ENCODE measurements at regions not wholly inside any gene's neighbourhood (a gene's known extent, or its start where the extent isn't known, plus 50 kb on each side); places are given as distances from the start of the nearest gene placed in this dataset.

- DNase-seq (ENCODE audit: extremely low read depth in 1 of 2, low read depth in 1 of 2): no peak
Observed at GRCh38 chr15:46471096-46471495, 836.3 kb downstream of the SQOR start.

GRCh38 chr15:46489276-46489675 lies 854.4 kb downstream of the SQOR start:
- no peak for DNase-seq (ENCODE audit: extremely low read depth in 1 of 2, low read depth in 1 of 2)

GRCh38 chr15:46496491-46497115 lies 861.8 kb downstream of the SQOR start:
- no peak for DNase-seq (ENCODE audit: extremely low read depth in 1 of 2, low read depth in 1 of 2)

GRCh38 chr15:46502667-46503066 lies 867.8 kb downstream of the SQOR start:
- no peak for DNase-seq (ENCODE audit: extremely low read depth in 1 of 2, low read depth in 1 of 2)

GRCh38 chr15:46518381-46518780 lies 883.6 kb downstream of the SQOR start:
- DNase-seq (ENCODE audit: extremely low read depth in 1 of 2, low read depth in 1 of 2): no peak

GRCh38 chr15:46523701-46524100 lies 888.9 kb downstream of the SQOR start:
- DNase-seq (ENCODE audit: extremely low read depth in 1 of 2, low read depth in 1 of 2): no peak

- no peak for DNase-seq (ENCODE audit: extremely low read depth in 1 of 2, low read depth in 1 of 2)
Observed at GRCh38 chr15:46525984-46526725, 891.3 kb downstream of the SQOR start.

- DNase-seq (ENCODE audit: extremely low read depth in 1 of 2, low read depth in 1 of 2): no peak
Observed at GRCh38 chr15:46526726-46527110, 891.9 kb downstream of the SQOR start.

- DNase-seq (ENCODE audit: extremely low read depth in 1 of 2, low read depth in 1 of 2): no peak
Observed at GRCh38 chr15:46543626-46544025, 908.8 kb downstream of the SQOR start.

GRCh38 chr15:46548989-46549388 lies 914.2 kb downstream of the SQOR start:
- DNase-seq (ENCODE audit: extremely low read depth in 1 of 2, low read depth in 1 of 2): no peak

- DNase-seq (ENCODE audit: extremely low read depth in 1 of 2, low read depth in 1 of 2): no peak
Observed at GRCh38 chr15:46552316-46552715, 917.5 kb downstream of the SQOR start.

- no peak for DNase-seq (ENCODE audit: extremely low read depth in 1 of 2, low read depth in 1 of 2)
Observed at GRCh38 chr15:46555547-46555946, 920.7 kb downstream of the SQOR start.

GRCh38 chr15:46556010-46556409 lies 921.2 kb downstream of the SQOR start:
- DNase-seq (ENCODE audit: extremely low read depth in 1 of 2, low read depth in 1 of 2): no peak

GRCh38 chr15:46556559-46557379 lies 921.9 kb downstream of the SQOR start:
- no peak for DNase-seq (ENCODE audit: extremely low read depth in 1 of 2, low read depth in 1 of 2)

GRCh38 chr15:46567968-46568367 lies 933.1 kb downstream of the SQOR start:
- no peak for DNase-seq (ENCODE audit: extremely low read depth in 1 of 2, low read depth in 1 of 2)

- no peak for DNase-seq (ENCODE audit: extremely low read depth in 1 of 2, low read depth in 1 of 2)
Observed at GRCh38 chr15:46569781-46570180, 935.0 kb downstream of the SQOR start.

GRCh38 chr15:46576646-46577395 lies 942.0 kb downstream of the SQOR start:
- no peak for DNase-seq (ENCODE audit: extremely low read depth in 1 of 2, low read depth in 1 of 2)

- no peak for DNase-seq (ENCODE audit: extremely low read depth in 1 of 2, low read depth in 1 of 2)
Observed at GRCh38 chr15:46577767-46578166, 942.9 kb downstream of the SQOR start.

- DNase-seq (ENCODE audit: extremely low read depth in 1 of 2, low read depth in 1 of 2): no peak
Observed at GRCh38 chr15:46580487-46580886, 945.7 kb downstream of the SQOR start.

GRCh38 chr15:46580924-46581323 lies 946.1 kb downstream of the SQOR start:
- no peak for DNase-seq (ENCODE audit: extremely low read depth in 1 of 2, low read depth in 1 of 2)

GRCh38 chr15:46589088-46589487 lies 954.3 kb downstream of the SQOR start:
- DNase-seq (ENCODE audit: extremely low read depth in 1 of 2, low read depth in 1 of 2): no peak

All from stimulated activated CD8-positive, alpha-beta memory T cell treated with anti-CD3 and anti-CD28 coated beads, Interleukin-7, amount 100 ng/mL, for 48 hours (primary cell).